Suppressor macrophage treated with lipopolysaccharide for 1 hour (primary cell): ENCODE measurements at regions not wholly inside any gene's neighbourhood (a gene's known extent, or its start where the extent isn't known, plus 50 kb on each side); places are given as distances from the start of the nearest gene placed in this dataset.
A peak's percentile ranks its signal among the peaks of the same experiment; 100 is the strongest.

Experiments used
- DNase-seq, 3 donors: peaks; one replicate each; pipeline ENCODE4 v3.0.0-alpha.2; 2020 to 2022

DNA sequence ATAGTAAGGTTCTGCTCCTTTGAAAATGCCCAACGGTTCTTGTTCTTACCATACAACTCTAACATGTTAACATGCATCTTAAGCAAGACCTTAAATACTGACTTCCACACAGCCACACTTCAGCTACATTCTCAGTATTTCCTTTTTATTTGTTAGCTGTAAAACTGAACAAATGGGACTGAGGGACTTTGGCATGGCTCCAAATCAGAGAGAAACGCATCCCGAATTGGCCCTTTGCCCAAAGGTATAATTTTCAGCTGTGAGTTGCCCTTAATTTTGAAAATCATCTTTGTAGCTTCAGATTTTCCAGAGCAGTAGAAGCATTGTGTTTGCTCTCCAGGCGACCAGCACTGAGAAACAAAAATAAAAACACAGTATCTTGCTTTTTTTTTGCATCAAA is 56.4 kb downstream of the NEUROD6 start:
- no peak for DNase-seq

- DNase-seq, result no peak
Observed at GRCh38 chr7:31271641-31272405, 68.7 kb downstream of the NEUROD6 start.

- no peak for DNase-seq
Observed at GRCh38 chr7:31267486-31267885, 73.0 kb downstream of the NEUROD6 start.

DNA sequence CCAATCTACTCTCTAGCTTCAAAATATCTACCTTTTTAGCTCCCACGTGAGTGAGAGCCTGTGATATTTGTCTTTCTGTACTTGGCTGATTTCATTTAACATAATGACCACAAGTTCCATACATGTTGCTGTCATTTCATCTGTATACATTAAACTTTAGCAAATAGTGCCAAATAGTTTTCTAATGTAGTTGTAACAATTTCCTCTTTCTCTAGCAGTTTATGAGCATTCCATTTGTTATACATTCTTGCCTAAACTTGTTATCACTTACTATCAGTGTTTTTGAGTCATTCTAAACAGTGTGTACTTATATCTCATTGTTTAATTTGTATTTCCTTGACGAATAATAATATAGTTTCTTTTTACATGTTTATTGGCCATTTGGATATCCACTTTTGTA is 77.2 kb downstream of the NEUROD6 start:
- DNase-seq, result no peak

DNA sequence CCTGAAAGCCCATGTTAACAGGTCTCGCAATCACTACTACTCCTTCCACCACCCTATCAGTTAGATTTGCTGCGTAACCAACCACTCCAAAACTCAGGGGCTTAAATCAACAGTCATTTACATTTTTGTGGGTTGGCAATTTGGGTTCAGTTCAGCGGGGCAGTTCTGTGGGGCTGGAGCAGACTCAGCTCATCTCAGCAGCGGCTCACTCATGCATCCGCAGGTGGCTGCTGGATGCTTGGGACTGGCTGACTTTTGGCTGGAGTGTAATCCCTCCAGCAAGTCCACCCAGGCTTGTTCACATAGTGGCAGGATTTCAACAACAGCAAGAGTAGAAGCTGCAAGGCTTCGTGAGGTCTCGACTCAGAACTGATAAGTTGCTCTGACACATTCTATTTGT is 79.2 kb downstream of the NEUROD6 start:
- no peak for DNase-seq

DNA sequence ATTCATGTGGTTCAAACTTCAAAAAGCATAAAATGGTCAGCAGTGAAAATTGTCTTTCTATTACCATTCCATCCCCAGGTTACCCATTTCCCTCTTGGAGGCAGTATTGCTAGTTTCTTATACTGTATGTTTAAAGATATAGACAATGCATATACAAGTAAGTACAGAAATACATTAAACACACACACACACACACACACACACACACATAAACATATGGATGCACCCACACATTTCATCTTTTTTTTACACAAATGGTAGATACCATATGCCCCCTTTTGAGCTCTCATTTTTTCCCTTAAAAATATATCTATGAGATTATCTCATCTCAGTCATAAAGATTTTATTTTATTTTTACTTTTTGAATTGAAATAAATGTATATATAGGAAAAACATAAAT is 79.7 kb downstream of the NEUROD6 start:
- no peak for DNase-seq

DNA sequence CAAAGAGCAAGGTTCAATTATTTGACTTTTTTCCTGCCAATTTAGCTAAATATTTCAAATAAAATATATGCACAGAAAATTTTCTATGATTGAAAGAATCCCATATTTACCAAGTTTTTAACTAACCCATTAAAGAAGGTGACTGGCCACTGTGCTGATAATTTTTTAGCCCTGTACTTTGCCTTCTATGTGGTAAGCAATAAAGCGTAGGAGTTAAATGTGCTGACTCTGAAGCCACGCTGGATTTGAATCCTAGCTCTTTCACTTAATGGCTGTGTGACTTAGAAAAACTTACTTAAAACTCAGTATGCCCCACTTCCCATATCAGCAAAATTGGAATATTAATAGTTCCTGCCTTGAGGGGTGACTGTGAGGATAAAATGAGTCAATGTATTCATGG is 82.1 kb downstream of the NEUROD6 start:
- no peak for DNase-seq

DNA sequence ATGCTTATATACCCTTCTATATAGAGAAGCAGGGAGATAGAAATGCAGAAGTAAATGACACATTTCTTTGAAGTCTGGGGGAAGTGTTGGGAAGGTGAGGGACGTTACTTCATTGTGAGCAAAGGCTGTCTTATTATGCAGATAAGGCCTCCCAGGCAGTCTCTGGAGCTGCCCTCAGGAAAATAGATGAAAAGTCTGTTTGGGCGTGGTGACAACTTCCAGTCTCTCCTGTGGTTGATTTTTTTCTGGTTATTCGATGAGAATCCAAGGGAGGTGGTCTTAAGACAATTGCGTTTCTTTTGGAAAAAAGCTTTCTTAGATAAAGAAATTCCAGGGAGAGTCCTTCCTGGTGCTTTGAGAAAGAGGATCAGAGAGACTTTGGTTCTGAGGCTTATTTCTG is 84.0 kb downstream of the NEUROD6 start:
- DNase-seq, result no peak

DNA sequence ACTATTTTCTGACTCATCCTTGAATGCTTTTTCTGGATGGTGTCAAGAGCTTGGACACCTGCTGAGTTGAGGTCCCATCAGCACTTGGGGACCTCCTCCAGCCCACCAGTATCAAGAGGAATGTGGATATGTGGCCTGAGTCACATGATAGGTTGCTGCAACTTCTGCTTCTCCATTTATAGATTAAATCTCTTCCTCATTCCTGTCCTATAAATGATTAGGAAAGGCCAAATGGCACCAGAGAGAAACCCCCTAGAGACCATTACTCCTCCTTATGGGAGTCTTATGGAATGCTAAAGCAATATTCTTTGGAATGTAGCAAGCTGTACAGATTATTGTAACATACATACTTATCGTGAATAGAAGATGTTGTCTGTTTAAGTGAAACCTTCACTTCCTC is 85.6 kb downstream of the NEUROD6 start:
- DNase-seq, result peak in 1 of 3 donors; percentile 5

DNA sequence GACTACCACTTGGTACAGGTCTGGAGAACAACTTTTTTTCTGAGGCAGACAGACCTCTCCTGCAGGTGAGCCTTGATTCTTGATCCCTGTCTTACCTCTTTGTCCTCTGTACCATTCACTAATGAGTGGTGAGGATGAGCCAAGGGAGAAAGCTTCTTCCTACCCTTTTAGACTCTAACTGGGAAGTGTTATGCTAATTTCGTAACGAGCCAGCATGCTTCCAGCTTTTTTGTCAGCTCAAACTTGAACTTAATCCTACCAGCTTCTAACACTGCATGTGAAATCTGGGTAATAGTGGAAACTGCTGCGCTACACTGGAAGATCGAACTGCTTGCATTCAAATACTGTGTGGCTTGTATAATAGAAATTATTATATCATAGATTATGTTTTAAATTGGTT is 87.0 kb downstream of the NEUROD6 start:
- DNase-seq, result no peak

DNA sequence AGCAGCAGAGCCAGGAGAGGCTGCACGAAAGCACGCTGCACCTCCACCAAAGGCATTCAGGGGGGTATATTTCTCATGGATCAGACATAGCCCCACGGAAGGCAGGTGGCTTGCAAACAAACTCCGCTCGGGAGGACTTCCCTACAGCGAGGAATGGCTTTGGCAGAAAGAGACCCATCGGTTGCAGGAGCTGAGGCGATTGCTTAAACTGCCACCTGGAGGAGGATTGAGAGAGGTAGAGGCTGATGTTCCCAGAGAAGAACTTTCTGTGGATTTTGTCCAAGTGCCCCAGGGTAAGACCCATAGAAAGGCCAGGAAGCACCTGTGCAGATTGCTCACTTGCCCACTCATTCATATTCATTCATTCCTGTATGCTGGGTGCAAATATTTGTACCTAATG is 89.1 kb downstream of the NEUROD6 start:
- no peak for DNase-seq

DNA sequence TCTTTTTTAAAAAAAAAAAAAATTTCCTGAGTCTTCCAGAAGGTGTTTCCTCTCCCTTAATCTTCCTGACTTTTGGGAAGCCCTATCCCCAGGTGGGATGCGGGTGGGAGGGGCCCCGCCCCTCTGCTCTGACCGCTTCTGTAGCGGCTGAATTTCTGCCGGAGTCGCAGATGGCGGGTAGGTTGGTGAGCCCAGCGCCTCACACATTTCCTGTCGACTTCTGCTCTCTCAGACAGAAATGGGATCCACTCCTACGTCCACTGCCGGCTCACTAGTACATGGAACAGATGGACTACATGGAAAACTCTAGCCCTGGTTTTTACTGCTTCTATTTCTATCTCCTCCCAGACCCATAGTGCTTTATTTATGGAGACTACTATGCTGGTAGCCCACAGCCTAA is 90.9 kb downstream of the NEUROD6 start:
- no peak for DNase-seq

DNA sequence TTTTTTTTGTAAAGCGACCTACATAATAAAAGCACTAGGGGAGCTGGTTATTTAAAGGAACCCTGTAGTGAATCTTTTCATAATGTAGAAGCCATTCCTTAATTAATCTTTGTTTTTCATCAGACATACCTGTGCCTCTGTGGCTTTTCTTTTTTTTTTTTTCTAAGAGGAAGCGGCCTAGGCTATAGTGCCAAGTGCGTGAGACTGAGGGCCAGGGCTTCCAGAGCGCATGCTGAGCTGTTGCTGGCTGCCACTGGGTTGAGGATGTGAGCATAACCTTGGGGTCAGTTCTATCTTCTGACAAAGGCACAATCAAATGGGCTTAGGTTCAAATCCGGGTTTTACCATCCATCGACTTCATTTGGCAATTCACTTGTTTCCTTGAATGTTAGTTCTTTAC is 103.7 kb downstream of the NEUROD6 start:
- DNase-seq, result no peak

DNA sequence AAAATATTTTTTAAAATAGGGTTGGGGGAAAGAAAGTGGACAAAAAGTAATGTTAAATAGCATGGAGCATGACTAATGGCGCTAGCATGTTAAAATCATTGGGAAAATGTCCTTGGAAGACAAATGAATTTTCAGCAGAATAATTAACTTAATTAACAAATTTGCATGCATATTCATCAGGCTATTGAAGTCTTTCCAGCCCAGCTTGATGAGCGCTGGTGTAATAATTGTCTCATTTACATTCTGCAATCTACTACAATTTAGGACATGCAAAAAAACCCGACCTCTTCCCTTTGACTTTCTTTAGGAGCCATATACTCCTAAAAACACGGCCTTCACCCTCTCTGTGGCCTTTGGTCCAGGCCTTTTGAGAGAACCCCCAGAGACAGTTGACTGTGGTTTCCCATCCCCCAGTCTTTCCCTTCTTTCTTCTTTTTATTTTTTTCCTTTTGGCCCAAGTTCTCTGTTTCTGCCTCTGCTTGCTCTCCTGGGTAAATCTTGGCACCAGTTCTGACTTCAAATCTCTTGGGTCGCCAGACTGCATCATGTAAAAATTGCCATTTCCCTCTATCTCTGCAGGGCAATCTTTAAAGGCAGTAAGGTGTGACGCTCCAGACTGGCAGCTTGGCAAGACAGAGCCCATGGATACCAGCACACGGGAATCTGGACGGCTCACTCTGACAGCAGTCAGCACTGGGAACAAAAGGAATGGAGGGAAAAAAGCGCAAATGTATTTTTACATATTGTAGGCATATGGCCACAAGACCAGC is 105.5 kb downstream of the NEUROD6 start:
- no peak for DNase-seq

DNA sequence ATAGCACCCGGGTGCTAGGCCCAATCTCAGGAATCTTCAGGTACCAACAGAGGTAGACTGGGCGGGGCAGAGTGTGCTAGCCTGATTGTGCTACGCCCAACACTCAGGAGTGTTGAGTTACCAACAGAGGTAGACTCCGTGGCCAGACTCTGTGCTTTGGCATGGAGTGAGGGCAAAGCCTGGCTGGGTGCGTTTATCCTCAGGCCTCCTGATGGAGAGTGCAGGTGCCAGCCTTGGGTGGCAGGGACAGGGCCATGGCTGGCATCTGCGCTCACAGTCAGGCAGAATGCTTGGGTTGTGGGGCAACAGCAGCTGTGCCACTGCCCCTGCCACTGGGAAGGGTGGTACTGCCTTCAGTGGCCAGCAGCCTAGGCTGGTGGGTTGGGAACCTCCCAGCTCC is 111.6 kb downstream of the NEUROD6 start:
- no peak for DNase-seq

- no peak for DNase-seq
Observed at GRCh38 chr7:31214751-31215150, 125.8 kb downstream of the NEUROD6 start.

- no peak for DNase-seq
Observed at GRCh38 chr7:31211281-31211680, 129.2 kb downstream of the NEUROD6 start.

GRCh38 chr7:31204071-31204470 is 136.5 kb downstream of the NEUROD6 start:
- no peak for DNase-seq

GRCh38 chr7:31203551-31203950 is 137.0 kb downstream of the NEUROD6 start:
- no peak for DNase-seq

GRCh38 chr7:31202801-31203200 is 137.7 kb downstream of the NEUROD6 start:
- DNase-seq, result no peak

GRCh38 chr7:31192986-31193385 is 140.9 kb downstream of the ADCYAP1R1 start:
- peak; percentile 6 to 33 (median 21) for DNase-seq

DNA sequence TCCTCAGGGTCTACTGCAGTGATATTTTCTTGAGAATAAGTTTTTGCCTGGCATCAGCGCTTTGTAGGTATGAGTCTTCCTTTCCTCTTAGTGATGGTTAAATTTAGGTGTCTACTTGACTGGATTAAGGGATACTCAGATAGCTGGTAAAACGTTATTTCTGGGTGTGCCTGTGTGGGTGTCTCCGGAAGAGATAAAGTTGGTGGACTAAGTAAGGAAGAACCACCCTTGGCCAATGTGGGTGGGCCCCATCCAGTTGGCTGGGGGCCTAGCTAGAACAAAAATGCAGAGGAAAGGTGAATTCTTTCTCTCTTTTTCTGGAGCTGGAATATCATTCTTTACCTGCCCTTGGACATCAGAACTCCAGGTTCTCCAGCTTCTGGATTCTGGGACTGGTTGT is 138.8 kb downstream of the ADCYAP1R1 start:
- DNase-seq, result no peak

GRCh38 chr7:31186202-31186601 is 134.1 kb downstream of the ADCYAP1R1 start:
- DNase-seq, result no peak

DNA sequence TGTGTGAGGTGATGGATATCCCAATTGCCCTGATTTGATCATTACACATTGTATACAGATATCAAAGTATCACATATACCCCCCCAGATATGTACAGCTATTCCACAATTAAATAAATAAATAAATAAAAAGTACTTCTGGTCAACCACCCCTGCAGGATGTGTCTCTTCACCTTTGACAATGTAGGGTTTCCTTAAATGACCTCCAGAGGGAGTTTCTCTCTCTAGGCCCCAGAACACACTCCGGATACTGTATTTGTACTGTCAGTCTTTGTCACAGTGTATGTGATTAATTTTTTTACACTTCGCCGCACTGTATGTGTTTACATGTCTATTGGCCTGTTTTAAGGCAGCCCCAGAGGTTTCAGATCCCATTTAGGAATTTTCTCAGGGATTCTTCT is 123.6 kb downstream of the ADCYAP1R1 start:
- DNase-seq, result no peak

DNA sequence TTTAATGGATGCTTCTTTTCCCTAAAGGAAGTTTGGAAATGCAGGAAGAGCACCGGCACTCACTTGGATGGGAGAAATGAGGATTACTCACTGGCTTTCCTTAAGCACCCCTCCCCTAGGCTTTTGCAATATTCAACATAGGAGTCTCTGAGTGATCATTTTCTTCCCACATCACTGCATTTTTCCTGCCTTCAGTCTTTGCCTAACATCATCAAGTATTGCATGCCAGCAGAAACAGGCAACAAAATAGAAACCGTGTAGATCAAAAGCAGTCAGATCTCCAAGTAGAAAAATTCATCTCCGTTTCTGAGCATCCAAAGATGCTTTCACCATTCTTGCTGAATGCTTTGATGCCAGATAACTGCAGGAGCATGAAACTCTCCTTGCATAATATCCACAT is 119.9 kb downstream of the ADCYAP1R1 start:
- DNase-seq, result no peak
